NCI-H2107 treated with DMSO at 0.1 percent for 48 hours (cell line): ENCODE measurements at regions not wholly inside any gene's neighbourhood (a gene's known extent, or its start where the extent isn't known, plus 50 kb on each side); places are given as distances from the start of the nearest gene placed in this dataset.
A peak's percentile ranks its signal among the peaks of the same experiment; 100 is the strongest.

ENCODE experiments used
- DNase-seq: peaks from one replicate; lab custom pipeline; 2025; ENCODE audit not compliant: unreplicated experiment; lab: John Stamatoyannopoulos, UW

- DNase-seq = no peak
These were observed 50.2 kb upstream of the BCL11A start for GRCh38 chr2:60603533-60604190.

GRCh38 chr2:60604486-60605064, 51.1 kb upstream of the BCL11A start:
- DNase-seq = no peak

GRCh38 chr2:60605866-60606265, 52.4 kb upstream of the BCL11A start:
- DNase-seq = no peak

GRCh38 chr2:60608679-60609078, 55.2 kb upstream of the BCL11A start:
- DNase-seq = no peak

- DNase-seq = no peak
These were observed 58.6 kb upstream of the BCL11A start for GRCh38 chr2:60612033-60612432.

- DNase-seq = no peak
These were observed 60.9 kb upstream of the BCL11A start for GRCh38 chr2:60614319-60614718.

GRCh38 chr2:60621688-60622429, 68.4 kb upstream of the BCL11A start:
- no peak for DNase-seq

GRCh38 chr2:60623040-60623439, 69.6 kb upstream of the BCL11A start:
- DNase-seq = no peak

GRCh38 chr2:60627412-60627811, 74.0 kb upstream of the BCL11A start:
- DNase-seq = no peak

- no peak for DNase-seq
These were observed 74.6 kb upstream of the BCL11A start for GRCh38 chr2:60628026-60628425.

GRCh38 chr2:60628615-60629304, 75.3 kb upstream of the BCL11A start:
- DNase-seq = no peak

GRCh38 chr2:60629305-60629662, 75.8 kb upstream of the BCL11A start:
- DNase-seq = no peak

GRCh38 chr2:60629801-60630385, 76.4 kb upstream of the BCL11A start:
- no peak for DNase-seq

GRCh38 chr2:60633615-60634014, 80.2 kb upstream of the BCL11A start:
- peak; percentile 90 for DNase-seq

- DNase-seq = no peak
These were observed 81.0 kb upstream of the BCL11A start for GRCh38 chr2:60634438-60634837.

GRCh38 chr2:60641811-60642788, 88.6 kb upstream of the BCL11A start:
- DNase-seq = no peak

- DNase-seq = no peak
These were observed 90.3 kb upstream of the BCL11A start for GRCh38 chr2:60643747-60644146.

- DNase-seq = no peak
These were observed 91.5 kb upstream of the BCL11A start for GRCh38 chr2:60644951-60645350.

- DNase-seq = no peak
These were observed 94.7 kb upstream of the BCL11A start for GRCh38 chr2:60648191-60648590.

GRCh38 chr2:60649721-60650120, 96.3 kb upstream of the BCL11A start:
- DNase-seq = no peak
